Ovary (tissue), 7 donors: ENCODE measurements at regions not wholly inside any gene's neighbourhood (a gene's known extent, or its start where the extent isn't known, plus 50 kb on each side); places are given as distances from the start of the nearest gene placed in this dataset.

ENCODE experiments used
- DNase-seq, 5 donors: peaks; one replicate each; pipeline ENCODE4 v3.0.0-alpha.2; 2019 to 2020
- H3K27ac ChIP-seq, 2 donors: fragments of 200-600 bp; one replicate each; pipeline versions ENCODE4 v1.5.1 to v1.8.0; 2019 to 2022
- H3K27me3 ChIP-seq: fragments of 200-600 bp; one replicate; pipeline ENCODE4 v1.8.0; 2022
- H3K36me3 ChIP-seq: fragments of 200-600 bp; sonication (generic); one replicate; pipeline ENCODE4 v1.5.1; 2019
- H3K4me1 ChIP-seq: one replicate; pipeline ENCODE4 v1.8.1; 2013; ENCODE audit warnings: mild to moderate bottlenecking, moderate library complexity; ENCODE audit not compliant: insufficient read depth
- H3K4me3 ChIP-seq: fragments of 200-600 bp; sonication (generic); one replicate; pipeline ENCODE4 v1.5.1; 2017
- H3K9me3 ChIP-seq, 2 donors: fragments of 200-600 bp in 1 of 2; sonication (generic) in 1 of 2; one replicate each; pipeline versions ENCODE4 v1.5.1 to v1.8.1; 2013 to 2019; ENCODE audit warnings: mild to moderate bottlenecking in 1 of 2, moderate library complexity in 1 of 2
- EP300 ChIP-seq: sonication (generic); formaldehyde crosslinking; IDR thresholded peaks from one replicate; pipeline ENCODE4 v1.6.1; 2017; ENCODE audit warnings: antibody characterized with exemption
- POLR2A ChIP-seq: fragments of 450-650 bp; IDR thresholded peaks from one replicate; pipeline ENCODE4 v1.6.1; 2017; ENCODE audit warnings: antibody characterized with exemption, mild to moderate bottlenecking, moderate library complexity
- WGBS, 3 donors: extraction: QIAGEN DNeasy Blood & Tissue Kit in 1 of 3; methylation state at CpG; one replicate each; pipeline versions ENCODE4 v1.1.5 to v1.1.7; 2013 to 2017; 5-methylcytosine and 5-hydroxymethylcytosine counted together
- intact Hi-C, 4 donors: fragments of 100-400 bp; cut with DNase I; formaldehyde crosslinking; loops; one replicate each; pipeline versions ENCODE4 v1.11.0 to v1.15.1; 2022 to 2023
- TF ChIP-seq, protein P1 (sequence below), 3 donors: fragments of 450-650 bp in 2 of 3; fragments of 200-600 bp in 1 of 3; IDR thresholded peaks; one replicate each; pipeline versions ENCODE4 v1.5.1 to v1.8.0; 2016 to 2022; ENCODE audit warnings: antibody characterized with exemption in 3 of 3, mild to moderate bottlenecking in 1 of 3
- donor health status: DM: no; HTN: no; CAD: no; lungs with moderate emphysema.
- donor health status: DM: no; HTN: no; CAD: no.
- donor health status: Bipolar disorder and iron deficiency.
- donor health status: DM: no; HTN: no; CAD: no.
- donor health status: DM: yes; HTN: yes; CAD: no.

DNA sequence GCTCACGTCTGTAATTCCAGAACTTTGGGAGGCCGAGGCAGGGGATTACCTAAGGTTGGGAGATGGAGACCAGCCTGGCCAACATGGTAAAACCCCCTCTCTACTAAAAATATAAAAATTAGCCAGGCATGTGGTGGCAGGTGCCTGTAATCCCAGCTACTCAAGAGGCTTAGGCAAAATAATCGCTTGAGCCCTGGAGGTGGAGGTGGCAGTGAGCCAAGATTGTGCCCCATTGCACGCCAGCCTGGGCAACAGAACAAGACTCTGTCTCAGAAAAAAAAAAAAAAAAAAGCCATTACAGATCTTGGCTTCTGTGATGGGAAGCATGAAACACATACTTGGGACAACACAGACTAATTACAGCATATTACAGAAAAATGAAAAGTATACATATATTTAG, 1404.5 kb upstream of the SPRY2 start:
- Histone ChIP-seq H3K9me3 (no peaks in the 10 kb centered on the region), H3K4me3 (no peak overlapping the region), H3K36me3 (no peaks in the 10 kb centered on the region), H3K4me1 (no peaks in the 10 kb centered on the region), H3K27me3 (no peaks in the 10 kb centered on the region), H3K27ac (no peak overlapping the region)
- TF ChIP-seq EP300 = no peak
- no peak for TF ChIP-seq POLR2A
- TF ChIP-seq, protein P1, sequence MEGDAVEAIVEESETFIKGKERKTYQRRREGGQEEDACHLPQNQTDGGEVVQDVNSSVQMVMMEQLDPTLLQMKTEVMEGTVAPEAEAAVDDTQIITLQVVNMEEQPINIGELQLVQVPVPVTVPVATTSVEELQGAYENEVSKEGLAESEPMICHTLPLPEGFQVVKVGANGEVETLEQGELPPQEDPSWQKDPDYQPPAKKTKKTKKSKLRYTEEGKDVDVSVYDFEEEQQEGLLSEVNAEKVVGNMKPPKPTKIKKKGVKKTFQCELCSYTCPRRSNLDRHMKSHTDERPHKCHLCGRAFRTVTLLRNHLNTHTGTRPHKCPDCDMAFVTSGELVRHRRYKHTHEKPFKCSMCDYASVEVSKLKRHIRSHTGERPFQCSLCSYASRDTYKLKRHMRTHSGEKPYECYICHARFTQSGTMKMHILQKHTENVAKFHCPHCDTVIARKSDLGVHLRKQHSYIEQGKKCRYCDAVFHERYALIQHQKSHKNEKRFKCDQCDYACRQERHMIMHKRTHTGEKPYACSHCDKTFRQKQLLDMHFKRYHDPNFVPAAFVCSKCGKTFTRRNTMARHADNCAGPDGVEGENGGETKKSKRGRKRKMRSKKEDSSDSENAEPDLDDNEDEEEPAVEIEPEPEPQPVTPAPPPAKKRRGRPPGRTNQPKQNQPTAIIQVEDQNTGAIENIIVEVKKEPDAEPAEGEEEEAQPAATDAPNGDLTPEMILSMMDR (IDR thresholded peaks at IDR 0.05) = no peak
- 81 to 83% (median 82%) methylated on average over 4 of the region's 4 CpGs for WGBS, 3 donors
- no peak for DNase-seq
- intact Hi-C loops = no loop called here

DNA sequence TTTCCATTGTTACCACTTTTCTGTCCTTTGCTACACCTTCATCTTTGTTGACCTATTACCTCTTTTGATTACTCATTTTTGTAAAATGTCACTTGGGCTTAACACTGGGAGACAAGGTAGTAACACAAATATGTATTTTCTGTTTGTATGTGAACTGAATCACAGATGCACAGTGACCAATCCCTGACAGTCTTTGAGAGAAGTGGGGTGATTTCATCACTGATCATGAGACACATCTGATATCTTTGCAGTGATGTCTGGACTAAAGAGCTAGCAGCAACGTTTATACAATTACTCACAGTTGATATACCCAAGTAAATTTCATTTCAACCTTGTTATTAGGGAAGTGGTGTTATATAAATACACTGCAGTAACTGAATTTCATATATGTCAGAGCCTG, 1397.4 kb upstream of the SPRY2 start:
- no peaks in the 10 kb centered on the region for H3K4me1 ChIP-seq
- no peak for DNase-seq
- H3K9me3 ChIP-seq = no peaks in the 10 kb centered on the region
- intact Hi-C loops = no loop called here
- no peak overlapping the region for H3K4me3 ChIP-seq
- no peaks in the 10 kb centered on the region for H3K27me3 ChIP-seq
- no peak overlapping the region for H3K27ac ChIP-seq
- no peaks in the 10 kb centered on the region for H3K36me3 ChIP-seq
- WGBS, 3 donors = 39 to 50% (median 46%) methylated on average over 1 of the region's 1 CpG
- TF ChIP-seq POLR2A (no peak), EP300 (no peak)
- TF ChIP-seq, protein P1 (IDR thresholded peaks at IDR 0.05) = no peak

DNA sequence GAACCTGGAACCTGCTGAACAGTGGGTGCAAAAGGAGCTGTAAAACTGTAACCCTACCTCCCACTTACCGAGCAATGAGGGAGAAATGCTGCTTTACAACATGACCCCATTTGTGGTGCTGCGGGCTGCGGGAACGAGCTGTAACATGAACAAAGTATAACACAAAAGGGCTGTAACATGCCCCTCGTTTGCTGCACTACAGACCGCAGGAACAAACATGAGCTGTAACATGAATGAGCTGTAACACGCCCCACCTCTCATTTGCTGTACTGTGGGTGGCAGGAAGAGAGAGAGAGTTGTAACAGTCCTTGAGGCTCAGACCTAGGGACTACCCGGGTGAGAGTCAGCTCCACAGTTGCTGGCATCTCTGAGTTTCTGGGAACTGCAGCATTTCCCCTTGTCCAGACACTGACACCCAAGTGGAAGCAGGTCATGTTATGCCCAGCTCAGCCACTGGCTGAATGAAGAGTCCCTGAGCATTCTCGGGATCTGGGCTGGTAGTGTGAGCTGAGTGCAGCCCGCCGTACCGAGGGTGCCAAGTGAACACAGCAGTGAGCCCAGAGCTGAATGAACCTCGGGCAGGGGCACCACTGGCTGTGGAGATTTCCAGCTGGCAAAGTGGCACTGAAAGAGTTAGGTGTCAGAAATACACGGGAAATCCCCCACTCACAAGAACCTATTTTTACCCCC, 1385.3 kb upstream of the SPRY2 start:
- no peak overlapping the region for H3K27ac ChIP-seq
- no peak for DNase-seq
- 88 to 91% (median 89%) methylated on average over 14 of the region's 14 CpGs for WGBS, 3 donors
- H3K4me3 ChIP-seq = no peak overlapping the region
- intact Hi-C loops = no loop called here
- no peak for TF ChIP-seq EP300
- no peak for TF ChIP-seq POLR2A
- TF ChIP-seq, protein P1 (IDR thresholded peaks at IDR 0.05) = no peak
- H3K9me3 ChIP-seq = peaks cover 0 to 2% of the 10 kb centered on the region in 2 donors
- no peaks in the 10 kb centered on the region for H3K27me3 ChIP-seq
- H3K4me1 ChIP-seq = no peaks in the 10 kb centered on the region
- no peaks in the 10 kb centered on the region for H3K36me3 ChIP-seq

DNA sequence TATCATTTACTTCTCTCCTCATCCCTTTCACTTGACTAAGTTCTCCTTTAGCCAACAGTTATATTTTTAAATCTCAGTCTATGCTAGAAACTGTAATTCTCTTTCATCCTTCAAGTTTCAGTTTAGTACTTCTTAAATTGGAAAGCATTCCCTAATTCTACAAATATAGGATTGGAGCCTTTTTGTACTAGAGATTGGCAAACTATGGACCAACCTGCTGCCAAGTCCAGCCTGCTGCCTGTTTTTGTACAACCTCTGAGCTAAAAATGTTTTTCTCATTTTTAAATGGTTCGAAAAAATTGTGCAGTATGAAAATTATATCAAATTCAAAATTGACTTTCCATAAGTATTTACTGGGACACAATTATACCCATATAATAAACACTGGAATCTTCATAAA, 1381.5 kb upstream of the SPRY2 start:
- no peak overlapping the region for H3K4me3 ChIP-seq
- 77 to 88% (median 84%) methylated on average over 1 of the region's 1 CpG for WGBS, 3 donors
- peaks cover 0 to 2% of the 10 kb centered on the region in 2 donors for H3K9me3 ChIP-seq
- DNase-seq = no peak
- intact Hi-C loops = no loop called here
- no peak for TF ChIP-seq POLR2A
- TF ChIP-seq, protein P1 (IDR thresholded peaks at IDR 0.05) = no peak
- TF ChIP-seq EP300 = no peak
- no peaks in the 10 kb centered on the region for H3K4me1 ChIP-seq
- no peaks in the 10 kb centered on the region for H3K27me3 ChIP-seq
- no peaks in the 10 kb centered on the region for H3K36me3 ChIP-seq
- no peak overlapping the region for H3K27ac ChIP-seq
